H1 (cell line): ENCODE measurements at regions not wholly inside any gene's neighbourhood (a gene's known extent, or its start where the extent isn't known, plus 50 kb on each side); places are given as distances from the start of the nearest gene placed in this dataset.

Experiments
- CTCF ChIA-PET: fragments of 300-600 bp; sonication (Branson Sonifier 250); formaldehyde crosslinking; loops from one replicate; lab custom pipeline; 2021; ENCODE audit not compliant: partially characterized antibody; lab: Charles Lee
- POLR2A ChIA-PET: fragments of 300-600 bp; sonication (Branson Sonifier 250); formaldehyde crosslinking; loops from one replicate; lab custom pipeline; 2021; ENCODE audit warnings: inconsistent platforms; ENCODE audit not compliant: partially characterized antibody; lab: Charles Lee
- DNase-seq, 2 experiments: peaks; one replicate each; pipeline versions ENCODE4 v3.0.0 to v3.0.0-alpha.2; 2010 to 2022; ENCODE audit warnings: low spot score in 2 of 2, low read depth in 1 of 2, mixed read lengths in 1 of 2
- FAIRE-seq: peaks from 2 replicates; lab custom pipeline; 2011; peaks lifted over from hg19 to GRCh38; lab: Jason Lieb, UNC
- H2AFZ ChIP-seq: 2 replicates; pipeline ENCODE4 v1.8.1; 2012; ENCODE audit warnings: low read length, inconsistent platforms
- H2AK5ac ChIP-seq: 2 replicates; pipeline ENCODE4 v1.6.1; 2013; ENCODE audit warnings: low read depth, low read length
- H2BK120ac ChIP-seq: replicated peaks from 2 replicates; pipeline ENCODE3; 2013; ENCODE audit warnings: low read depth, low read length, inconsistent platforms
- H2BK12ac ChIP-seq: 2 replicates; pipeline ENCODE4 v1.6.1; 2013; ENCODE audit warnings: low read depth, low read length
- H2BK15ac ChIP-seq: 2 replicates; pipeline ENCODE4 v1.6.1; 2013; ENCODE audit warnings: low read length
- H2BK20ac ChIP-seq: 2 replicates; pipeline ENCODE4 v1.6.1; 2013; ENCODE audit warnings: low read length
- H2BK5ac ChIP-seq: 2 replicates; pipeline ENCODE4 v1.6.1; 2013; ENCODE audit warnings: low read depth, low read length
- H3K14ac ChIP-seq: 2 replicates; pipeline ENCODE4 v1.6.1; 2013; ENCODE audit warnings: inconsistent platforms; ENCODE audit not compliant: insufficient read length
- H3K18ac ChIP-seq: 2 replicates; pipeline ENCODE4 v1.6.1; 2013; ENCODE audit warnings: low read length; ENCODE audit errors: extremely low read depth
- H3K23ac ChIP-seq: 2 replicates; pipeline ENCODE4 v1.6.1; 2013; ENCODE audit warnings: inconsistent platforms; ENCODE audit not compliant: insufficient read length
- H3K23me2 ChIP-seq: 2 replicates; pipeline ENCODE4 v1.6.1; 2013; ENCODE audit warnings: low read depth, low read length
- H3K27ac ChIP-seq: 2 replicates; pipeline ENCODE4 v1.6.1; 2011; ENCODE audit warnings: low read depth, low read length, inconsistent platforms
- H3K27me3 ChIP-seq, 4 experiments: replicated peaks in 1 of 4; 1 replicate in 1 of 4; 2 replicates in 3 of 4; pipeline versions ENCODE4 v1.6.1 to v1.8.1; 2011 to 2013; ENCODE audit warnings: low read length in 3 of 4, mild to moderate bottlenecking in 3 of 4, inconsistent platforms in 2 of 4, mixed read lengths in 2 of 4, moderate library complexity in 1 of 4; ENCODE audit not compliant: control insufficient read depth in 3 of 4, insufficient read depth in 3 of 4; ENCODE audit errors: extremely low read depth in 1 of 4
- H3K36me3 ChIP-seq, 4 experiments: 2 replicates each; pipeline versions ENCODE4 v1.6.1 to v1.8.1; 2011 to 2013; ENCODE audit warnings: mild to moderate bottlenecking in 4 of 4, low read length in 3 of 4, moderate library complexity in 2 of 4, control low read depth in 1 of 4, inconsistent platforms in 1 of 4; ENCODE audit not compliant: insufficient read depth in 4 of 4, control insufficient read depth in 2 of 4
- H3K4ac ChIP-seq: replicated peaks from 2 replicates; pipeline ENCODE3; 2013; ENCODE audit warnings: low read length, low read depth, mixed read lengths, inconsistent platforms; ENCODE audit not compliant: insufficient read length
- H3K4me1 ChIP-seq, 4 experiments: replicated peaks in 1 of 4; 1 replicate in 1 of 4; 2 replicates in 3 of 4; pipeline versions ENCODE4 v1.6.1 to v1.8.1; 2011 to 2013; ENCODE audit warnings: low read length in 3 of 4, inconsistent platforms in 2 of 4, mixed read lengths in 1 of 4; ENCODE audit not compliant: insufficient read depth in 4 of 4, control insufficient read depth in 3 of 4
- H3K4me2 ChIP-seq, 2 experiments: 2 replicates each; pipeline versions ENCODE4 v1.6.1 to v1.8.1; 2011 to 2013; ENCODE audit warnings: low read depth in 2 of 2, low read length in 2 of 2, control low read depth in 1 of 2, inconsistent platforms in 1 of 2, mild to moderate bottlenecking in 1 of 2; ENCODE audit not compliant: insufficient read depth in 1 of 2
- H3K4me3 ChIP-seq, 4 experiments: fragments of 200-600, 300-600 bp in 1 of 4; sonication (generic), shearing (Covaris generic), sonication (Bioruptor Twin) in 1 of 4; 2 replicates each; pipeline versions ENCODE4 v1.5.1 to v1.8.1; 2011 to 2016; ENCODE audit warnings: low read length in 4 of 4, low read depth in 3 of 4, control low read depth in 2 of 4, inconsistent platforms in 2 of 4, mild to moderate bottlenecking in 2 of 4, mixed read lengths in 1 of 4, moderate library complexity in 1 of 4; ENCODE audit not compliant: insufficient read depth in 2 of 4; ENCODE audit errors: extremely low read depth in 1 of 4
- H3K56ac ChIP-seq: replicated peaks from 2 replicates; pipeline ENCODE3; 2013; ENCODE audit warnings: low read depth, mild to moderate bottlenecking, mixed read lengths, low read length, inconsistent platforms; ENCODE audit not compliant: insufficient read length
- H3K79me1 ChIP-seq: 2 replicates; pipeline ENCODE4 v1.6.1; 2013; ENCODE audit warnings: low read depth, low read length, control low read depth
- H3K79me2 ChIP-seq, 2 experiments: 2 replicates each; pipeline versions ENCODE4 v1.6.1 to v1.8.1; 2012 to 2013; ENCODE audit warnings: low read length in 2 of 2, mild to moderate bottlenecking in 2 of 2, inconsistent platforms in 1 of 2; ENCODE audit not compliant: insufficient read depth in 2 of 2, control insufficient read depth in 1 of 2
- H3K9ac ChIP-seq, 4 experiments: replicated peaks in 1 of 4; 1 replicate in 1 of 4; 2 replicates in 3 of 4; pipeline versions ENCODE4 v1.6.1 to v1.8.1; 2011 to 2013; ENCODE audit warnings: low read depth in 3 of 4, low read length in 3 of 4, control low read depth in 2 of 4, mild to moderate bottlenecking in 2 of 4, moderate library complexity in 2 of 4, inconsistent platforms in 1 of 4; ENCODE audit errors: extremely low read depth in 1 of 4
- H3K9me3 ChIP-seq, 2 experiments: 2 replicates each; pipeline versions ENCODE4 v1.6.1 to v1.8.1; 2012 to 2013; ENCODE audit warnings: mild to moderate bottlenecking in 2 of 2, moderate library complexity in 2 of 2, control low read depth in 1 of 2, inconsistent platforms in 1 of 2, low read depth in 1 of 2, low read length in 1 of 2, mixed read lengths in 1 of 2; ENCODE audit not compliant: insufficient read depth in 2 of 2
- H4K20me1 ChIP-seq, 2 experiments: replicated peaks in 1 of 2; 2 replicates each; pipeline versions ENCODE3 to v1.8.1; 2011 to 2013; ENCODE audit warnings: inconsistent platforms in 2 of 2, low read length in 2 of 2, mild to moderate bottlenecking in 1 of 2; ENCODE audit not compliant: insufficient read depth in 2 of 2, control insufficient read depth in 1 of 2
- H4K5ac ChIP-seq: 2 replicates; pipeline ENCODE4 v1.6.1; 2013; ENCODE audit warnings: low read length, low read depth, mixed read lengths, inconsistent platforms; ENCODE audit not compliant: insufficient read length
- H4K8ac ChIP-seq: 2 replicates; pipeline ENCODE4 v1.8.0; 2013; ENCODE audit warnings: mild to moderate bottlenecking, moderate library complexity, low read length, inconsistent platforms; ENCODE audit not compliant: insufficient read depth; ENCODE audit errors: extremely low read depth
- H4K91ac ChIP-seq: replicated peaks from 2 replicates; pipeline ENCODE3; 2013; ENCODE audit warnings: low read length, mixed read lengths, inconsistent platforms; ENCODE audit not compliant: insufficient read length
- ASH2L ChIP-seq: fragments of 200-600, 300-600 bp; sonication (generic); IDR thresholded peaks from one replicate; pipeline ENCODE4 v1.7.1; 2017; ENCODE audit warnings: low read length
- ATF3 ChIP-seq: IDR thresholded peaks from 2 replicates; pipeline ENCODE4 v1.6.1; 2011; ENCODE audit warnings: low read depth, mild to moderate bottlenecking, low read length; ENCODE audit not compliant: insufficient read depth
- CBX5 ChIP-seq: fragments of 300-800, 300-1000 bp; sonication (generic); IDR thresholded peaks from 2 replicates; pipeline ENCODE4 v1.7.1; 2016; ENCODE audit warnings: antibody characterized with exemption, low read length, low read depth
- CHD1 ChIP-seq: IDR thresholded peaks from 2 replicates; pipeline ENCODE4 v1.6.1; 2012; ENCODE audit warnings: low read depth, low read length, improper control_type of control experiment
- CHD2 ChIP-seq: IDR thresholded peaks from 2 replicates; pipeline ENCODE4 v1.6.1; 2012; ENCODE audit warnings: low read length, improper control_type of control experiment
- CTBP2 ChIP-seq: IDR thresholded peaks from 2 replicates; pipeline ENCODE4 v1.7.0; 2011; ENCODE audit warnings: borderline replicate concordance, mild to moderate bottlenecking, moderate library complexity, mixed read lengths, low read length; ENCODE audit not compliant: insufficient read depth, insufficient read length
- GTF2F1 ChIP-seq: IDR thresholded peaks from 2 replicates; pipeline ENCODE4 v1.6.1; 2012; ENCODE audit warnings: low read depth, low read length, improper control_type of control experiment, borderline replicate concordance
- MAX ChIP-seq: IDR thresholded peaks from 2 replicates; pipeline ENCODE4 v1.6.1; 2012; ENCODE audit warnings: inconsistent platforms
- POLR2A ChIP-seq, 2 experiments: IDR thresholded peaks; 1 replicate in 1 of 2; 2 replicates in 1 of 2; pipeline ENCODE4 v1.6.1; 2011; ENCODE audit warnings: low read depth in 2 of 2, low read length in 2 of 2, mild to moderate bottlenecking in 2 of 2; ENCODE audit errors: control extremely low read depth in 1 of 2
- POLR2AphosphoS5 ChIP-seq: IDR thresholded peaks from 2 replicates; pipeline ENCODE4 v1.6.1; 2011; ENCODE audit warnings: low read depth, low read length
- RAD21 ChIP-seq, 2 experiments: IDR thresholded peaks in 1 of 2; conservative IDR thresholded peaks in 1 of 2; 2 replicates each; pipeline ENCODE4 v1.6.1; 2011; ENCODE audit warnings: low read depth in 2 of 2, low read length in 2 of 2, improper control_type of control experiment in 1 of 2, inconsistent platforms in 1 of 2, mild to moderate bottlenecking in 1 of 2, moderate library complexity in 1 of 2
- RFX5 ChIP-seq: IDR thresholded peaks from 2 replicates; pipeline ENCODE4 v1.6.1; 2011; ENCODE audit warnings: low read depth, low read length, improper control_type of control experiment, borderline replicate concordance
- RXRA ChIP-seq: IDR thresholded peaks from 2 replicates; pipeline ENCODE4 v1.6.1; 2011; ENCODE audit warnings: low read depth, mild to moderate bottlenecking, low read length, moderate library complexity; ENCODE audit not compliant: insufficient read depth
- SAP30 ChIP-seq: fragments of 300-600 bp; sonication (generic); IDR thresholded peaks from 2 replicates; pipeline ENCODE4 v1.7.1; 2012; ENCODE audit warnings: low read length, moderate library complexity, mild to moderate bottlenecking, inconsistent platforms; ENCODE audit not compliant: insufficient read depth, insufficient replicate concordance
- WGBS, 2 experiments: shearing (Covaris generic) in 1 of 2; methylation state at CpG; one replicate each; pipeline versions ENCODE4 v1.1.6 to v1.1.7; 2013 to 2015; ENCODE audit warnings: low lambda C conversion rate in 2 of 2, mixed read lengths in 2 of 2, inconsistent platforms in 1 of 2, low coverage in 1 of 2, missing lambda C conversion rate in 1 of 2; ENCODE audit not compliant: insufficient replicate concordance in 2 of 2, insufficient coverage in 1 of 2, insufficient read length in 1 of 2; ENCODE audit errors: extremely low coverage in 1 of 2, missing lambda C conversion rate in 1 of 2; 5-methylcytosine and 5-hydroxymethylcytosine counted together

GRCh38 chr9:88242879-88243278 lies 104.6 kb upstream of the SPATA31C2 start:
- Histone ChIP-seq H3K18ac (no peak overlapping the region), H3K9me3 (no peaks in the 10 kb centered on the region), H3K36me3 (no peaks in the 10 kb centered on the region), H2BK5ac (no peak overlapping the region), H3K79me2 (no peaks in the 10 kb centered on the region), H2AFZ (no peak overlapping the region), H3K4me2 (no peak overlapping the region), H3K4ac (no peak overlapping the region), H2BK20ac (no peak overlapping the region), H2BK120ac (no peak overlapping the region), H4K8ac (no peak overlapping the region), H3K56ac (no peak overlapping the region), H3K14ac (no peak overlapping the region), H3K79me1 (no peaks in the 10 kb centered on the region), H3K27ac (no peak overlapping the region), H2AK5ac (no peak overlapping the region), H3K23ac (no peak overlapping the region), H3K23me2 (no peaks in the 10 kb centered on the region), H2BK15ac (no peak overlapping the region), H4K5ac (no peak overlapping the region), H3K9ac (no peak overlapping the region), H4K20me1 (no peaks in the 10 kb centered on the region), H3K4me3 (no peak overlapping the region), H3K27me3 (no peaks in the 10 kb centered on the region), H2BK12ac (no peak overlapping the region), H3K4me1 (no peaks in the 10 kb centered on the region; a peak in 1 of 7 replicates), H4K91ac (no peak overlapping the region)
- 83% methylated on average over 1 of the region's 1 CpG; no CpG with 5 or more reads in 1 of the 2 experiments for WGBS, 2 experiments
- FAIRE-seq (no peak), DNase-seq (no peak)
- ChIA-PET CTCF (interaction anchor here (0.6 kb wide), 1 partner anchor 210 kb away, joined by 4 read pairs; no protein-coding TSS in a partner anchor), POLR2A (no interaction called here)
- TF ChIP-seq RXRA (no peak), MAX (no peak), ATF3 (no peak), POLR2A (IDR thresholded peaks at IDR 0.05; ENCODE audit: control extremely low read depth in 1 of 2, low read depth in 2 of 2, low read length in 2 of 2) (no peak), CHD2 (no peak), CTBP2 (no peak), POLR2AphosphoS5 (no peak), RAD21 (IDR thresholded peaks at IDR 0.05 in 1 of 2, conservative IDR thresholded peaks at IDR 0.05 in 1 of 2; ENCODE audit: low read depth in 2 of 2, low read length in 2 of 2) (no peak), RFX5 (no peak), ASH2L (no peak), GTF2F1 (no peak), CHD1 (no peak), CBX5 (no peak), SAP30 (no peak)
